SK-N-SH (cell line): ENCODE measurements at regions not wholly inside any gene's neighbourhood (a gene's known extent, or its start where the extent isn't known, plus 50 kb on each side); places are given as distances from the start of the nearest gene placed in this dataset.
A peak's percentile ranks its signal among the peaks of the same experiment; 100 is the strongest.

Source experiments
- CTCF ChIA-PET: fragments of 300-600, 350-600 bp; formaldehyde crosslinking; extraction: SDS; loops from one replicate; lab custom pipeline; 2021; lab: Yijun Ruan, JAX
- POLR2A ChIA-PET: fragments of 350-600 bp; sonication (Branson Sonifier 250); formaldehyde crosslinking; extraction: SDS; loops from one replicate; lab custom pipeline; 2020; ENCODE audit warnings: antibody characterized with exemption, inconsistent platforms; lab: Yijun Ruan, JAX
- DNase-seq: peaks from one replicate; pipeline ENCODE4 v3.0.0; 2012
- H2AFZ ChIP-seq: fragments of 200-600 bp; sonication (generic); 2 replicates; pipeline ENCODE4 v1.8.1; 2016; ENCODE audit warnings: antibody characterized with exemption, mild to moderate bottlenecking, low read depth
- H3F3A ChIP-seq: fragments of 200-600 bp; sonication (generic); replicated peaks from 2 replicates; pipeline ENCODE3; 2016; ENCODE audit warnings: antibody characterized with exemption, mild to moderate bottlenecking; ENCODE audit not compliant: insufficient read depth
- H3K27ac ChIP-seq, 2 experiments: fragments of 200-500 bp in 1 of 2; fragments of 200-600 bp in 1 of 2; sonication (Bioruptor generic) in 1 of 2; sonication (generic), shearing (Covaris generic) in 1 of 2; 2 replicates each; pipeline versions ENCODE4 v1.5.1 to v1.6.1; 2014 to 2016; ENCODE audit warnings: low read depth in 2 of 2, inconsistent platforms in 1 of 2, low read length in 1 of 2, mild to moderate bottlenecking in 1 of 2, mixed read lengths in 1 of 2
- H3K27me3 ChIP-seq: fragments of 200-600 bp; sonication (generic), shearing (Covaris generic); 2 replicates; pipeline ENCODE4 v1.6.1; 2016; ENCODE audit warnings: mixed run types; ENCODE audit not compliant: insufficient read depth
- H3K36me3 ChIP-seq, 2 experiments: fragments of 200-500 bp in 1 of 2; fragments of 200-600 bp in 1 of 2; sonication (Bioruptor generic) in 1 of 2; sonication (generic) in 1 of 2; replicated peaks in 1 of 2; 2 replicates each; pipeline versions ENCODE3 to v1.5.1; 2014 to 2016; ENCODE audit warnings: low read length in 1 of 2, mild to moderate bottlenecking in 1 of 2; ENCODE audit not compliant: insufficient read depth in 2 of 2, control insufficient read depth in 1 of 2
- H3K4me1 ChIP-seq, 2 experiments: fragments of 200-500 bp in 1 of 2; fragments of 200-600 bp in 1 of 2; sonication (Bioruptor generic) in 1 of 2; sonication (generic), shearing (Covaris generic) in 1 of 2; 2 replicates each; pipeline versions ENCODE4 v1.5.1 to v1.6.1; 2014 to 2016; ENCODE audit warnings: low read depth in 1 of 2, low read length in 1 of 2, mixed run types in 1 of 2; ENCODE audit not compliant: insufficient read depth in 2 of 2, control insufficient read depth in 1 of 2
- H3K4me2 ChIP-seq: fragments of 200-600 bp; sonication (generic), shearing (Covaris generic); 2 replicates; pipeline ENCODE4 v1.6.1; 2017; ENCODE audit warnings: mixed run types
- H3K4me3 ChIP-seq, 2 experiments: fragments of 200-500 bp in 1 of 2; fragments of 200-600 bp in 1 of 2; sonication (Bioruptor generic) in 1 of 2; sonication (generic), shearing (Covaris generic) in 1 of 2; 2 replicates each; pipeline versions ENCODE4 v1.5.1 to v1.8.1; 2014 to 2016; ENCODE audit warnings: low read depth in 2 of 2, inconsistent platforms in 1 of 2, low read length in 1 of 2, mild to moderate bottlenecking in 1 of 2, mixed read lengths in 1 of 2, moderate library complexity in 1 of 2
- H3K79me2 ChIP-seq: fragments of 200-600 bp; sonication (generic); 2 replicates; pipeline ENCODE4 v1.8.1; 2017; ENCODE audit warnings: mild to moderate bottlenecking; ENCODE audit not compliant: insufficient read depth
- H3K9ac ChIP-seq: fragments of 200-600 bp; sonication (generic); 2 replicates; pipeline ENCODE4 v1.6.1; 2017; ENCODE audit warnings: mixed run types
- H3K9me2 ChIP-seq: fragments of 200-600 bp; sonication (generic); 2 replicates; pipeline ENCODE4 v1.6.1; 2017; ENCODE audit warnings: mixed run types
- H3K9me3 ChIP-seq: fragments of 200-600 bp; sonication (generic); 2 replicates; pipeline ENCODE4 v1.6.1; 2017; ENCODE audit warnings: mixed run types, mild to moderate bottlenecking, moderate library complexity
- H4K20me1 ChIP-seq: fragments of 200-600 bp; sonication (generic); 2 replicates; pipeline ENCODE4 v1.6.1; 2017; ENCODE audit warnings: mild to moderate bottlenecking, mixed run types; ENCODE audit not compliant: insufficient read depth
- ELF1 ChIP-seq: IDR thresholded peaks from 2 replicates; pipeline ENCODE4 v1.4.0; 2012
- EP300 ChIP-seq, 2 experiments: IDR thresholded peaks; 2 replicates each; pipeline versions ENCODE4 v1.4.0 to v1.6.1; 2012; ENCODE audit warnings: borderline replicate concordance in 1 of 2, low read depth in 1 of 2, low read length in 1 of 2
- FOXJ3 ChIP-seq: sonication (generic); formaldehyde crosslinking; IDR thresholded peaks from 2 replicates; pipeline ENCODE4 v1.5.1; 2020; ENCODE audit warnings: mild to moderate bottlenecking, missing genetic modification reagents
- GABPA ChIP-seq: IDR thresholded peaks from 2 replicates; pipeline ENCODE4 v1.4.0; 2012; ENCODE audit warnings: low read depth, mild to moderate bottlenecking
- JUND ChIP-seq: IDR thresholded peaks from 2 replicates; pipeline ENCODE4 v1.4.0; 2012
- NFIC ChIP-seq: IDR thresholded peaks from 2 replicates; pipeline ENCODE4 v1.4.0; 2012; ENCODE audit warnings: borderline replicate concordance
- SMC3 ChIP-seq: IDR thresholded peaks from 2 replicates; pipeline ENCODE4 v1.6.1; 2012; ENCODE audit warnings: low read depth, low read length, improper control_type of control experiment
- TAF1 ChIP-seq: IDR thresholded peaks from 2 replicates; pipeline ENCODE4 v1.6.1; 2012; ENCODE audit warnings: low read depth, mild to moderate bottlenecking, low read length, moderate library complexity, borderline replicate concordance
- TCF12 ChIP-seq: IDR thresholded peaks from 2 replicates; pipeline ENCODE4 v1.4.0; 2012
- TEAD4 ChIP-seq: IDR thresholded peaks from 2 replicates; pipeline ENCODE4 v1.4.0; 2012; ENCODE audit warnings: mild to moderate bottlenecking, borderline replicate concordance; ENCODE audit not compliant: insufficient read depth
- YY1 ChIP-seq: IDR thresholded peaks from 2 replicates; pipeline ENCODE4 v1.4.0; 2012; ENCODE audit warnings: low read depth, mild to moderate bottlenecking
- WGBS: methylation state at CpG from one replicate; pipeline ENCODE4 v1.1.6; 2017; ENCODE audit warnings: low lambda C conversion rate; 5-methylcytosine and 5-hydroxymethylcytosine counted together
- TF ChIP-seq, protein P1 (sequence below): IDR thresholded peaks from 2 replicates; pipeline ENCODE4 v1.4.0; 2012; ENCODE audit warnings: low read depth, borderline replicate concordance
- TF ChIP-seq, protein P2 (sequence below): fragments of 200-600 bp; sonication (generic); IDR thresholded peaks from 2 replicates; pipeline ENCODE4 v1.6.1; 2017; ENCODE audit warnings: antibody characterized with exemption, mild to moderate bottlenecking, moderate library complexity
- TF ChIP-seq, protein P3 (sequence below): IDR thresholded peaks from 2 replicates; pipeline ENCODE4 v1.6.1; 2012; ENCODE audit warnings: mild to moderate bottlenecking, low read depth, low read length, moderate library complexity
- TF ChIP-seq, protein P4 (sequence below): fragments of 150-350 bp; IDR thresholded peaks from 2 replicates; pipeline ENCODE4 v1.6.1; 2017; ENCODE audit warnings: antibody characterized with exemption, low read length, low read depth, borderline replicate concordance
- TF ChIP-seq, protein P5 (sequence below): IDR thresholded peaks from 2 replicates; pipeline ENCODE4; 2012
- TF ChIP-seq, protein P6 (sequence below): fragments of 150-350 bp; IDR thresholded peaks from 2 replicates; pipeline ENCODE4 v1.6.1; 2016; ENCODE audit warnings: mild to moderate bottlenecking, low read depth, low read length

DNA sequence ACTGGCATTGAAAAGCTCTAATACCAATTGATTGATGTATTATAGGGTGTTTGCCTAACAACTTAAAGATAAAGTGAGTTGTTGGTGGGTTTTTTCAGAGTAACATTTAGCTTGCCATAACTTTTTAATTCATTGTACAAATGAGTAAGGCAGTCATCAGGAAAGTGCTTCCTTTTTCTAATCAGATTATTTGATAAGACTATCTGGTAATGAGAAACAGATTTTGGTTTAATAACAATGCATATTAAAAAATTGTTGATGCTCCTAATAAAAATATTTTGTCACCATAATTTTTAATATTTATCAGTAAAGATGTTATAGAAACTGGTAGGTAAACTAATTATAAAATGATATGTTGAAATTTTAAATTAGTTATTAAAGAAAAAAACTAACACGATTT, 51.3 kb downstream of the BLTP1 start:
- Histone ChIP-seq H3K27ac (no peak overlapping the region), H2AFZ (no peak overlapping the region), H3K36me3 (peaks cover 63 to 70% of the 10 kb centered on the region in 2 experiments), H3K4me1 (peaks cover 0 to 3% of the 10 kb centered on the region in 2 experiments; a peak in 1 of 4 replicates), H3K9me2 (no peaks in the 10 kb centered on the region), H4K20me1 (no peaks in the 10 kb centered on the region)
- peak; percentile 2 for DNase-seq
- CTCF ChIA-PET = interaction anchor here (1.1 kb wide), 1 partner anchor 303 kb away, joined by 3 read pairs; no protein-coding TSS in a partner anchor
- TF ChIP-seq SMC3 (no peak), EP300 (IDR thresholded peaks at IDR 0.05; ENCODE audit: borderline replicate concordance in 1 of 2, low read depth in 1 of 2, low read length in 1 of 2) (0 out of 4 replicates have a peak, but pooled peaks of 1 of the 2 experiments have one; percentile 19)
- TF ChIP-seq, all 33 proteins: peak for 1
- Histone ChIP-seq H3K79me2 (no peaks in the 10 kb centered on the region), H3K27me3 (no peaks in the 10 kb centered on the region), H3F3A (peaks cover 3% of the 10 kb centered on the region), H3K9ac (no peak overlapping the region), H3K4me2 (no peak overlapping the region), H3K9me3 (no peaks in the 10 kb centered on the region), H3K4me3 (no peak overlapping the region)
- WGBS = 98% methylated on average over 1 of the region's 1 CpG
- POLR2A ChIA-PET = no interaction called here

DNA sequence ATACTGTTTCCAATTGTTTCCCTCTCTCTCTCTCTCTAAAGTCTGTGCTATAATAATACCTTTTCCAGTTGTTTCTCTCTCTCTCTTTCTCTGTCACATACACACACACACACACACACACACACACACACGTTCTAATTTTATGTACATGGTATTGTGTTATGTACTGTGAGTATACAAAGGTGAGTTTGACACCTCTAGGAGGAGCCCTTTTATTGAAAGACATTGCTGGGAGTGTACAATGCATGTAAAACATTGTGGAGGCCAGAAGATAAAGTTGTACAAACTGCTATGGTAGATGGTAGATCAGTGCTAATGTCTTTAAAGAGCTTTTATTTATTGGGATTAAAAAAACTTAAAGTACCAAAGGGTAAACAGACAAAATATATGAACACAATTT, 53.6 kb downstream of the BLTP1 start:
- H3K4me2 ChIP-seq = no peak overlapping the region
- TF ChIP-seq TAF1 = no peak
- TF ChIP-seq TCF12 = no peak
- no peak for TF ChIP-seq YY1
- no peak for TF ChIP-seq GABPA
- TF ChIP-seq, protein P1, sequence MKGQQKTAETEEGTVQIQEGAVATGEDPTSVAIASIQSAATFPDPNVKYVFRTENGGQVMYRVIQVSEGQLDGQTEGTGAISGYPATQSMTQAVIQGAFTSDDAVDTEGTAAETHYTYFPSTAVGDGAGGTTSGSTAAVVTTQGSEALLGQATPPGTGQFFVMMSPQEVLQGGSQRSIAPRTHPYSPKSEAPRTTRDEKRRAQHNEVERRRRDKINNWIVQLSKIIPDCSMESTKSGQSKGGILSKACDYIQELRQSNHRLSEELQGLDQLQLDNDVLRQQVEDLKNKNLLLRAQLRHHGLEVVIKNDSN = no peak
- TF ChIP-seq, protein P2, sequence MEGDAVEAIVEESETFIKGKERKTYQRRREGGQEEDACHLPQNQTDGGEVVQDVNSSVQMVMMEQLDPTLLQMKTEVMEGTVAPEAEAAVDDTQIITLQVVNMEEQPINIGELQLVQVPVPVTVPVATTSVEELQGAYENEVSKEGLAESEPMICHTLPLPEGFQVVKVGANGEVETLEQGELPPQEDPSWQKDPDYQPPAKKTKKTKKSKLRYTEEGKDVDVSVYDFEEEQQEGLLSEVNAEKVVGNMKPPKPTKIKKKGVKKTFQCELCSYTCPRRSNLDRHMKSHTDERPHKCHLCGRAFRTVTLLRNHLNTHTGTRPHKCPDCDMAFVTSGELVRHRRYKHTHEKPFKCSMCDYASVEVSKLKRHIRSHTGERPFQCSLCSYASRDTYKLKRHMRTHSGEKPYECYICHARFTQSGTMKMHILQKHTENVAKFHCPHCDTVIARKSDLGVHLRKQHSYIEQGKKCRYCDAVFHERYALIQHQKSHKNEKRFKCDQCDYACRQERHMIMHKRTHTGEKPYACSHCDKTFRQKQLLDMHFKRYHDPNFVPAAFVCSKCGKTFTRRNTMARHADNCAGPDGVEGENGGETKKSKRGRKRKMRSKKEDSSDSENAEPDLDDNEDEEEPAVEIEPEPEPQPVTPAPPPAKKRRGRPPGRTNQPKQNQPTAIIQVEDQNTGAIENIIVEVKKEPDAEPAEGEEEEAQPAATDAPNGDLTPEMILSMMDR = no peak
- TF ChIP-seq, protein P3, sequence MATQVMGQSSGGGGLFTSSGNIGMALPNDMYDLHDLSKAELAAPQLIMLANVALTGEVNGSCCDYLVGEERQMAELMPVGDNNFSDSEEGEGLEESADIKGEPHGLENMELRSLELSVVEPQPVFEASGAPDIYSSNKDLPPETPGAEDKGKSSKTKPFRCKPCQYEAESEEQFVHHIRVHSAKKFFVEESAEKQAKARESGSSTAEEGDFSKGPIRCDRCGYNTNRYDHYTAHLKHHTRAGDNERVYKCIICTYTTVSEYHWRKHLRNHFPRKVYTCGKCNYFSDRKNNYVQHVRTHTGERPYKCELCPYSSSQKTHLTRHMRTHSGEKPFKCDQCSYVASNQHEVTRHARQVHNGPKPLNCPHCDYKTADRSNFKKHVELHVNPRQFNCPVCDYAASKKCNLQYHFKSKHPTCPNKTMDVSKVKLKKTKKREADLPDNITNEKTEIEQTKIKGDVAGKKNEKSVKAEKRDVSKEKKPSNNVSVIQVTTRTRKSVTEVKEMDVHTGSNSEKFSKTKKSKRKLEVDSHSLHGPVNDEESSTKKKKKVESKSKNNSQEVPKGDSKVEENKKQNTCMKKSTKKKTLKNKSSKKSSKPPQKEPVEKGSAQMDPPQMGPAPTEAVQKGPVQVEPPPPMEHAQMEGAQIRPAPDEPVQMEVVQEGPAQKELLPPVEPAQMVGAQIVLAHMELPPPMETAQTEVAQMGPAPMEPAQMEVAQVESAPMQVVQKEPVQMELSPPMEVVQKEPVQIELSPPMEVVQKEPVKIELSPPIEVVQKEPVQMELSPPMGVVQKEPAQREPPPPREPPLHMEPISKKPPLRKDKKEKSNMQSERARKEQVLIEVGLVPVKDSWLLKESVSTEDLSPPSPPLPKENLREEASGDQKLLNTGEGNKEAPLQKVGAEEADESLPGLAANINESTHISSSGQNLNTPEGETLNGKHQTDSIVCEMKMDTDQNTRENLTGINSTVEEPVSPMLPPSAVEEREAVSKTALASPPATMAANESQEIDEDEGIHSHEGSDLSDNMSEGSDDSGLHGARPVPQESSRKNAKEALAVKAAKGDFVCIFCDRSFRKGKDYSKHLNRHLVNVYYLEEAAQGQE = no peak
- TF ChIP-seq, protein P4, sequence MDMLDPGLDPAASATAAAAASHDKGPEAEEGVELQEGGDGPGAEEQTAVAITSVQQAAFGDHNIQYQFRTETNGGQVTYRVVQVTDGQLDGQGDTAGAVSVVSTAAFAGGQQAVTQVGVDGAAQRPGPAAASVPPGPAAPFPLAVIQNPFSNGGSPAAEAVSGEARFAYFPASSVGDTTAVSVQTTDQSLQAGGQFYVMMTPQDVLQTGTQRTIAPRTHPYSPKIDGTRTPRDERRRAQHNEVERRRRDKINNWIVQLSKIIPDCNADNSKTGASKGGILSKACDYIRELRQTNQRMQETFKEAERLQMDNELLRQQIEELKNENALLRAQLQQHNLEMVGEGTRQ = no peak
- TF ChIP-seq SMC3 = no peak
- no peak for TF ChIP-seq FOXJ3 (CRISPR knock-in tag)
- TF ChIP-seq NFIC = no peak
- TF ChIP-seq, protein P5, sequence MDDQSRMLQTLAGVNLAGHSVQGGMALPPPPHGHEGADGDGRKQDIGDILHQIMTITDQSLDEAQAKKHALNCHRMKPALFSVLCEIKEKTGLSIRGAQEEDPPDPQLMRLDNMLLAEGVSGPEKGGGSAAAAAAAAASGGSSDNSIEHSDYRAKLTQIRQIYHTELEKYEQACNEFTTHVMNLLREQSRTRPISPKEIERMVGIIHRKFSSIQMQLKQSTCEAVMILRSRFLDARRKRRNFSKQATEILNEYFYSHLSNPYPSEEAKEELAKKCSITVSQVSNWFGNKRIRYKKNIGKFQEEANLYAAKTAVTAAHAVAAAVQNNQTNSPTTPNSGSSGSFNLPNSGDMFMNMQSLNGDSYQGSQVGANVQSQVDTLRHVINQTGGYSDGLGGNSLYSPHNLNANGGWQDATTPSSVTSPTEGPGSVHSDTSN = no peak
- no peak for TF ChIP-seq JUND
- no peak for TF ChIP-seq TEAD4
- no peak for TF ChIP-seq ELF1
- TF ChIP-seq, protein P6, sequence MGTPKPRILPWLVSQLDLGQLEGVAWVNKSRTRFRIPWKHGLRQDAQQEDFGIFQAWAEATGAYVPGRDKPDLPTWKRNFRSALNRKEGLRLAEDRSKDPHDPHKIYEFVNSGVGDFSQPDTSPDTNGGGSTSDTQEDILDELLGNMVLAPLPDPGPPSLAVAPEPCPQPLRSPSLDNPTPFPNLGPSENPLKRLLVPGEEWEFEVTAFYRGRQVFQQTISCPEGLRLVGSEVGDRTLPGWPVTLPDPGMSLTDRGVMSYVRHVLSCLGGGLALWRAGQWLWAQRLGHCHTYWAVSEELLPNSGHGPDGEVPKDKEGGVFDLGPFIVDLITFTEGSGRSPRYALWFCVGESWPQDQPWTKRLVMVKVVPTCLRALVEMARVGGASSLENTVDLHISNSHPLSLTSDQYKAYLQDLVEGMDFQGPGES = no peak
- DNase-seq = no peak
- no peak overlapping the region for H3K9ac ChIP-seq
- WGBS = 67% methylated on average over 1 of the region's 1 CpG
- no peaks in the 10 kb centered on the region for H3K9me3 ChIP-seq
- no peaks in the 10 kb centered on the region for H4K20me1 ChIP-seq
- no peaks in the 10 kb centered on the region for H3K79me2 ChIP-seq
- H3K36me3 ChIP-seq = peaks cover 55 to 72% of the 10 kb centered on the region in 2 experiments
- H3K4me3 ChIP-seq = no peak overlapping the region
- H3K4me1 ChIP-seq = peaks cover 0 to 3% of the 10 kb centered on the region in 2 experiments; a peak in 1 of 4 replicates
- H3K27me3 ChIP-seq = no peaks in the 10 kb centered on the region
- ChIA-PET CTCF (no interaction called here), POLR2A (no interaction called here)
- H3K27ac ChIP-seq = no peak overlapping the region
- H3F3A ChIP-seq = peaks cover 3% of the 10 kb centered on the region
- H2AFZ ChIP-seq = no peak overlapping the region
- no peaks in the 10 kb centered on the region for H3K9me2 ChIP-seq
